BLaER1 treated with 17β-estradiol and CSF1 and Interleukin-3, amounts not matched to agents 10 nM and 100 nM (cell line): ENCODE measurements at regions not wholly inside any gene's neighbourhood (a gene's known extent, or its start where the extent isn't known, plus 50 kb on each side); places are given as distances from the start of the nearest gene placed in this dataset.

Experiments
- H3K27ac ChIP-seq, 11 experiments: shearing (Covaris generic); formaldehyde crosslinking; 2 replicates each; pipeline ENCODE4 v1.8.1; 2022
- H3K27me3 ChIP-seq, 11 experiments: shearing (Covaris generic); formaldehyde crosslinking; 2 replicates each; pipeline ENCODE4 v1.8.1; 2022
- H3K36me3 ChIP-seq, 11 experiments: shearing (Covaris generic); formaldehyde crosslinking; 2 replicates each; pipeline ENCODE4 v1.8.1; 2022
- H3K4me1 ChIP-seq, 10 experiments: shearing (Covaris generic); formaldehyde crosslinking; 2 replicates each; pipeline ENCODE4 v1.8.1; 2022
- H3K4me2 ChIP-seq, 11 experiments: shearing (Covaris generic); formaldehyde crosslinking; 2 replicates each; pipeline ENCODE4 v1.8.1; 2022
- H3K4me3 ChIP-seq, 10 experiments: shearing (Covaris generic); formaldehyde crosslinking; 2 replicates each; pipeline ENCODE4 v1.8.1; 2022
- H3K9ac ChIP-seq, 11 experiments: shearing (Covaris generic); formaldehyde crosslinking; 2 replicates each; pipeline ENCODE4 v1.8.1; 2022
- H3K9me3 ChIP-seq, 11 experiments: shearing (Covaris generic); formaldehyde crosslinking; replicated peaks in 1 of 11; 2 replicates each; pipeline ENCODE4 v1.8.1; 2022
- H4K20me1 ChIP-seq, 11 experiments: shearing (Covaris generic); formaldehyde crosslinking; 2 replicates each; pipeline ENCODE4 v1.8.1; 2022
- Cebpa-rat ChIP-seq, 11 experiments: shearing (Covaris generic); IDR thresholded peaks; 2 replicates each; pipeline ENCODE4 v1.8.1; 2022

DNA sequence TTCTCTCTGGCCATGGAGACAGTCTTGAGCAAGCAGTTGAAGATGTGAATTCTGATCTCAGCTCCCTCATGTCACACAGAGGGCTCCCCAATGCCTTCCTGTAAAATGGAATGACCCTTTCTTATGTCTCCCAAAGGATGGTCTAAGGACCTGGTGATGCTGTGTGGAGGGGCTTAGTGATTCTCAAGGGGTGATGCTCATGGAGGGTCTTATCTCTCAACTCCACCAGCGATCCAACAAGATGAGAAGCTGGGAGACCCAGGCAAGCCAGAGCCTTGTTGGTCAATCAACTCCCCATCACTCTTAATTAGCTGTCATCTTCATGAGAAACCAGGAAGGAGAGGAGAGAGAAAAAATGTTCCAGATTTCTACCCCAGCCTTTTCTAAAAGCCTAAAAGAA, 78.0 kb upstream of the SORCS3 start:
- Histone ChIP-seq H3K27ac (no peak overlapping the region), H4K20me1 (no peaks in the 10 kb centered on the region), H3K4me2 (no peak overlapping the region), H3K9ac (no peak overlapping the region), H3K4me3 (no peak overlapping the region), H3K9me3 (peaks cover 0 to 7% (median 0%) of the 10 kb centered on the region in 11 experiments; a peak in 1 of 22 replicates), H3K4me1 (no peaks in the 10 kb centered on the region), H3K27me3 (no peaks in the 10 kb centered on the region), H3K36me3 (no peaks in the 10 kb centered on the region)
- TF ChIP-seq Cebpa-rat (IDR thresholded peaks at IDR 0.05): no peak

DNA sequence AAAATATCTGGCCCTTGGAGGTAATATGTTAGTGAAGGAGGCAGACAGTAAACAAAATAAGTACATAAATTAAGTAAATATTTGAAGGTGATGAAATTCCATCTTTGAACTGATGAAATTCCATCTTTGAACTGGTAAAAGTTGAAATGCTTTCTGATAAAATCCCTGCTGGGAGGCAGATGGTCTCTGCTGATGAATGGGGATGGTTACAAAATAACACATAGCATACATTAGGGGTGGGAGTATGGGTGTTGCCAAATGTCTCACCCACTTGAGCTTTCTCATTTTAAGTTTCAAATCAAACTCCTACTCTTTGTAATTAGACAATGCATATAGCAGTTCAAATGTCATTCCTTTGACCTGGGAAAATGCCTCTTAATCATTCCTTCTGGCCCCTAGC, 77.5 kb upstream of the SORCS3 start:
- no peak overlapping the region for H3K4me3 ChIP-seq
- H3K9ac ChIP-seq: no peak overlapping the region
- H3K36me3 ChIP-seq: no peaks in the 10 kb centered on the region
- H3K4me1 ChIP-seq: no peaks in the 10 kb centered on the region
- no peak overlapping the region for H3K27ac ChIP-seq
- peaks cover 0 to 7% (median 0%) of the 10 kb centered on the region in 11 experiments; a peak in 3 of 22 replicates for H3K9me3 ChIP-seq
- TF ChIP-seq Cebpa-rat (IDR thresholded peaks at IDR 0.05): no peak
- H3K4me2 ChIP-seq: no peak overlapping the region
- no peaks in the 10 kb centered on the region for H4K20me1 ChIP-seq
- H3K27me3 ChIP-seq: no peaks in the 10 kb centered on the region

DNA sequence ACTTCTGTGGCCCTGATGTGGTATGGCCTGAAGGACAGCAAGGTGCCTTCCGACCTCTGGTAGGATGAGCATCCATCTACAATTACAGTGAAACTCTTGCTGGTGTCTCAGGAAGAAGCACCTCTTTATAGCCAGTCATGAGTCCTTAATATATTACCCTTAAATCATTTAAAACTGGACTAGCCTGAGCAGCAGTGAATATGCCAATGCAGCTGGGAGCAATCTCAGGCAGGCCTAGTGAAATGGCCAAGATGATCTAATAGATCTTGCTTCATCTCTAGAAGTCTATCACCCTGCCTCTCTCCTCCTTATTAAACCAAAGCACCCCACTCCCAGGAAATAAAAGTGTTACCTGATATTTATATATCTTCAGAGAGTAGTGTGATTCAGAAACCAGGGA, 66.7 kb upstream of the SORCS3 start:
- H3K4me3 ChIP-seq: no peak overlapping the region
- no peaks in the 10 kb centered on the region for H3K27me3 ChIP-seq
- H3K4me1 ChIP-seq: peaks cover 0 to 12% (median 6%) of the 10 kb centered on the region in 10 experiments; a peak in 9 of 20 replicates
- no peaks in the 10 kb centered on the region for H4K20me1 ChIP-seq
- no peak overlapping the region for H3K27ac ChIP-seq
- no peak overlapping the region for H3K9ac ChIP-seq
- TF ChIP-seq Cebpa-rat (IDR thresholded peaks at IDR 0.05): no peak
- H3K36me3 ChIP-seq: no peaks in the 10 kb centered on the region
- H3K4me2 ChIP-seq: no peak overlapping the region
- H3K9me3 ChIP-seq: peaks cover 22 to 31% (median 25%) of the 10 kb centered on the region in 11 experiments

DNA sequence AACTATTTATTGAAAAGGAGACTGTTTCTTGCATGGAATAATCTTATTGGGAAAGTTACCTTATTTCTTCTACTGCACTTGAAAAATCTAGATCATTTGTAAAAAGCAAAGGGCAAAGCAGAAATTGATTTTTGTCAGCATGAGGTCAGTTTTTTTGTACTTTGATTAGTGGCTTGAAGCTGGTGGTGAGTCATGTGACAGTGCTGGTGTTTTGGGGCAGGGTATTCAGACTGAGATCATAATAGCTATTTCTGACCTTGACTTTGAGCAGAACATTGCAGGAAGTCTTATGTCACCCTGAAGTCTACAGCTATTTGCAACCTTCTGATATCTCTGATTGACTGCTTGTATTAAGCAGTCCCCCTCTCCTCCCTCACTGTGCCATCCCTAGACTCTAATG, 66.3 kb upstream of the SORCS3 start:
- H3K4me1 ChIP-seq: peaks cover 0 to 12% (median 6%) of the 10 kb centered on the region in 10 experiments; a peak in 9 of 20 replicates
- no peak overlapping the region for H3K9ac ChIP-seq
- H4K20me1 ChIP-seq: no peaks in the 10 kb centered on the region
- no peak overlapping the region for H3K4me2 ChIP-seq
- TF ChIP-seq Cebpa-rat (IDR thresholded peaks at IDR 0.05): no peak
- H3K9me3 ChIP-seq: peaks cover 18 to 27% (median 21%) of the 10 kb centered on the region in 11 experiments
- H3K27me3 ChIP-seq: no peaks in the 10 kb centered on the region
- H3K4me3 ChIP-seq: no peak overlapping the region
- no peaks in the 10 kb centered on the region for H3K36me3 ChIP-seq
- no peak overlapping the region for H3K27ac ChIP-seq

DNA sequence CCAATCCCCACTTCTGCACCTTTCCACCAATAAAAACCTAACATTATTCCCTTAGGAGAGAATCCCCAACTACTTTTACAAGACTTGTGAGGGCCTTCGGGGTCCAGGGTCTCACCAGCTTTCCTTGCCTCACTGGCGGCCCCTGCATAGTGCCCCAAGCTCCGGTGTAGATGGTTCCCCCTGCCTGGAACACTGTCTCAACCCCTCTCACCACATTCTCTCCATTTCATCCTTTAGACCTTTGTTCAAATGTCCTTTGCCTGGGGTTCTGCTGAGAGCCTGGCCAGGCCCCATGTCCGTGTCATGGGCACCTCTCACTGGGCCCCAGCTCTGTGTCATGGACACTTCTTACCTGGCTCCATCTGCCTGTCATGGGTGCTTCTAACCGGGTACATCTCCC, 64.5 kb upstream of the SORCS3 start:
- no peak overlapping the region for H3K27ac ChIP-seq
- H3K9me3 ChIP-seq: peaks cover under 1 to 9% (median 3%) of the 10 kb centered on the region in 11 experiments; a peak in 12 of 22 replicates
- no peaks in the 10 kb centered on the region for H3K27me3 ChIP-seq
- no peak for TF ChIP-seq Cebpa-rat (IDR thresholded peaks at IDR 0.05)
- no peaks in the 10 kb centered on the region for H3K36me3 ChIP-seq
- H4K20me1 ChIP-seq: no peaks in the 10 kb centered on the region
- no peak overlapping the region for H3K4me3 ChIP-seq
- H3K4me1 ChIP-seq: peaks cover 0 to 12% (median 6%) of the 10 kb centered on the region in 10 experiments; a peak in 9 of 20 replicates
- no peak overlapping the region for H3K9ac ChIP-seq
- H3K4me2 ChIP-seq: no peak overlapping the region

DNA sequence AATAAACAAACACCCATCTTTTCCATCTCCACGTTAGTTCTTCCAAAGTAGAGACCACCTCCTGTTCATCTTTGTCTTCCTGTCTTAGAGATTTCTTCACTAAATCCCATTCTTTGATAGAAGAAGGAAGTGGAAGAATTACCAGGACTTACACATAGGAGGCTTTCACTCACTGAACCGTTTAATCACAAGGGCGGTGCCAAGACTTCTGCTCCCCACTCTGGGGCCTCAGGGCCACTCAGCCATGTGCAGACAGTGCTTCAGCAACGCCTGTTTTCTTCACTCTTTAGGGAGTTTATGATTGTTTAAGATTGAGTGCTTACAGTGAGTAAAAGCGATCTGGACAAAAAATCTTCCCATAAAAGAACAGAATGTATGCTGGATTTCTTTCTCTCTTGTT, 63.9 kb upstream of the SORCS3 start:
- Histone ChIP-seq H3K4me2 (peak overlapping the region in 3 of 11 experiments; percentile 13 to 35 (median 22); a peak in 4 of 22 replicates), H4K20me1 (no peaks in the 10 kb centered on the region), H3K4me3 (no peak overlapping the region), H3K9me3 (peaks cover 0 to 4% (median 0%) of the 10 kb centered on the region in 11 experiments; a peak in 5 of 22 replicates), H3K36me3 (no peaks in the 10 kb centered on the region), H3K27me3 (no peaks in the 10 kb centered on the region), H3K9ac (no peak overlapping the region), H3K4me1 (peaks cover 0 to 12% (median 6%) of the 10 kb centered on the region in 10 experiments; a peak in 9 of 20 replicates), H3K27ac (no peak overlapping the region)
- no peak for TF ChIP-seq Cebpa-rat (IDR thresholded peaks at IDR 0.05)

DNA sequence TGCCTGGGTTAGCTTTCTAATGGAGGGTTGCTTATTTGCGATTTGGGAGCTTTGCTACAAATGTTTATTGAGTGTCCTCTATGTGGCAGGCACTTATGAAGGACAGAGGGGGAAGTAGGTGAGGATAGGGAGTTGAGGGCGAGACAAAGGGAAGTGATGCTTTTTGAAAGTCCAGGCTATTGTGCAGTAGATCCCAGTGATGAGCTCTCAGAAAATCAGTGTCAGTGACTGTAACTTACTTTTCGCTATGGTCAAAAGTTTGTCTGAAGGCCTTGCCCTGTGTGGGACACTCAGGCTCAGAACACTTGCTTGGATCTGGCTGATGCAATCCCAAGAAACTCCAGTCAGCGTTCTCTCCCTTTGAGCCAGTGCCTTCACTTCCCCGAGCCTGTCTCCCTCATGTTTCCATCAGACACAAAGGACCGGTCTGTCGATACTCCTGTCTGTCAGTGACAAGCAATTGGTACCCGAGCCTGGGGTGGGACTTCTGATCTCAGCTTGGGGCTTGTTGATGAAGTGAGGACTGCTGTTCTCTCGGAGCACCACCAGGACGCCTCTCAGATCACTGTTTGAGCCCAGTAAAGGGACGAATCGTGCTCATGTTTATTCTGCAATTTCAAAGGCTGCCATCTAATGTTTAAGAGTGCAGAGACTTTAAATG, 63.1 kb upstream of the SORCS3 start:
- Histone ChIP-seq H3K36me3 (no peaks in the 10 kb centered on the region), H3K4me1 (peaks cover 0 to 12% (median 6%) of the 10 kb centered on the region in 10 experiments; a peak in 9 of 20 replicates), H3K4me3 (no peak overlapping the region), H3K27ac (no peak overlapping the region), H3K9ac (no peak overlapping the region), H4K20me1 (no peaks in the 10 kb centered on the region), H3K27me3 (no peaks in the 10 kb centered on the region), H3K4me2 (peak overlapping the region in 3 of 11 experiments; percentile 9 to 22 (median 13); a peak in 3 of 22 replicates), H3K9me3 (peaks cover 0 to 8% (median 2%) of the 10 kb centered on the region in 11 experiments; a peak in 5 of 22 replicates)
- TF ChIP-seq Cebpa-rat (IDR thresholded peaks at IDR 0.05): no peak

DNA sequence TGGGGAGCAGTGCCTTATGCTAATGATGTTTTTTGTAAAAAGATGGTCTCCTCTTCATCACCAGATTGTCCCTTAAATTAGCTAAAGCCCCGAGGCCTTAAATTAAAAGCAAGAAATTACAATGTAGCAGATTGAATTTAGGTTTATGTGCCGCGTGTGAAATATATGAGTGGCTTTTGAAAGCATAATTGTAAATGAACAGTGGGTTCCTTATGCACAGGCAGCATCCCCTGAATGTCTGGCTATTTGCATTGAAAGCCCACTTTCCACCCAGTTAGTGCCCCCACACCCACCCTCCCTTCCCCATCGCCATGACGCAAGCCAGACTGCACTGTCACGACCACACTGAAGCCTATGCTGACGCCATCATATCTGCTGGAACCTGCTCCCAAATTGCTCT, 62.4 kb upstream of the SORCS3 start:
- no peak for TF ChIP-seq Cebpa-rat (IDR thresholded peaks at IDR 0.05)
- Histone ChIP-seq H3K4me1 (peaks cover 0 to 12% (median 6%) of the 10 kb centered on the region in 10 experiments; a peak in 9 of 20 replicates), H3K9ac (no peak overlapping the region), H4K20me1 (no peaks in the 10 kb centered on the region), H3K27ac (no peak overlapping the region), H3K9me3 (peaks cover 0 to 12% (median 5%) of the 10 kb centered on the region in 11 experiments; a peak in 7 of 22 replicates), H3K36me3 (no peaks in the 10 kb centered on the region), H3K27me3 (no peaks in the 10 kb centered on the region), H3K4me3 (no peak overlapping the region), H3K4me2 (no peak overlapping the region)

DNA sequence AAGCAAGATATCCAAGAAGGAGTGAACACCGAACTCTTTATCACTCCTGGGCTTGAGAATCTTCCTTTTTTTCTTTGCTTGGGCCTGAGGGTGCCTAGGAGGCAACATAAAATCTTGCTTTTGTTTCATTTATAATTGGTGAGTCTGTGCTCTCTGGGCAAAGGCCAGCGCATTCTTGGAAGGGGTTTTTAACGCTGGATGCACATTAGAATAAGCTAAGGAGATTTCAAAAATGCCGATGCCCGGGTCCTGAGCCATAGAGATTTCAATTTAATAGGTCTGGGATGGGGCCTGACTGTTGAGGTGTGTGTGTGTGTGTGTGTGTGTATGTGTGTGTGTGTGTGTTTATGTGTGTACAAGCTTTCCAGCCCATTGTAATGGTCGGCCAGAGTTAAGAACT, 62.0 kb upstream of the SORCS3 start:
- no peaks in the 10 kb centered on the region for H3K27me3 ChIP-seq
- no peak overlapping the region for H3K4me3 ChIP-seq
- no peaks in the 10 kb centered on the region for H4K20me1 ChIP-seq
- no peak overlapping the region for H3K9ac ChIP-seq
- no peak overlapping the region for H3K4me2 ChIP-seq
- no peaks in the 10 kb centered on the region for H3K36me3 ChIP-seq
- peaks cover 0 to 16% (median 5%) of the 10 kb centered on the region in 11 experiments; a peak in 7 of 22 replicates for H3K9me3 ChIP-seq
- TF ChIP-seq Cebpa-rat (IDR thresholded peaks at IDR 0.05): no peak
- H3K27ac ChIP-seq: no peak overlapping the region
- peaks cover 0 to 12% (median 6%) of the 10 kb centered on the region in 10 experiments; a peak in 9 of 20 replicates for H3K4me1 ChIP-seq

DNA sequence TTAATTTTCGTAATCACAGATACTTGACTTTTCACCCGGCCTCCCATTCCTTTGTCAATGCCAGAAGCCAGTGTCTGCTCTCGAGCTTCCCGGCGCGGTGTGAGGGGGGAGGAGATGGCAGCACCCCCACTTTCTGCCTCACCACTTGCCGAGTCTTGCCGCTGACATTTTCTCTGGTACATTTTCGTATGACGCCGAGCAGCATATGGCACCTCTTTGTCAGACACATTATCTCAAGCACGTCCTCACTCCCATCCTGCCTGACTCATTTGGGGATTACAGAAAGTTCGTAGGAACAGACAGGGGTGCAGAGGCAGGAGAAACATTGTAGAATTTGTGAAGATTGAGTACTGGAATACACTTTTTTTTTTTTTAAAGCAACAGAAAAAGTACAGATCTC, 60.8 kb upstream of the SORCS3 start:
- Histone ChIP-seq H3K9ac (no peak overlapping the region), H3K4me3 (no peak overlapping the region), H3K27me3 (no peaks in the 10 kb centered on the region), H3K4me2 (no peak overlapping the region), H3K27ac (no peak overlapping the region), H3K4me1 (peaks cover 0 to 12% (median 6%) of the 10 kb centered on the region in 10 experiments; a peak in 9 of 20 replicates), H3K36me3 (no peaks in the 10 kb centered on the region), H3K9me3 (peaks cover 0 to 18% (median 5%) of the 10 kb centered on the region in 11 experiments; a peak in 7 of 22 replicates), H4K20me1 (no peaks in the 10 kb centered on the region)
- TF ChIP-seq Cebpa-rat (IDR thresholded peaks at IDR 0.05): no peak
